ENCODE measurements at regions not wholly inside any gene's neighbourhood (a gene's known extent, or its start where the extent isn't known, plus 50 kb on each side); places are given as distances from the start of the nearest gene placed in this dataset.
A peak's percentile ranks its signal among the peaks of the same experiment; 100 is the strongest.
"Not testable (repeated sequence)": the region's sequence is repeated elsewhere in the genome, so short reads cannot be mapped to it uniquely, and the experiment has no call there.

GRCh38 chr14:37681486-37681885, 86.1 kb downstream of the TTC6 start:
- TF ChIP-seq, protein P1, sequence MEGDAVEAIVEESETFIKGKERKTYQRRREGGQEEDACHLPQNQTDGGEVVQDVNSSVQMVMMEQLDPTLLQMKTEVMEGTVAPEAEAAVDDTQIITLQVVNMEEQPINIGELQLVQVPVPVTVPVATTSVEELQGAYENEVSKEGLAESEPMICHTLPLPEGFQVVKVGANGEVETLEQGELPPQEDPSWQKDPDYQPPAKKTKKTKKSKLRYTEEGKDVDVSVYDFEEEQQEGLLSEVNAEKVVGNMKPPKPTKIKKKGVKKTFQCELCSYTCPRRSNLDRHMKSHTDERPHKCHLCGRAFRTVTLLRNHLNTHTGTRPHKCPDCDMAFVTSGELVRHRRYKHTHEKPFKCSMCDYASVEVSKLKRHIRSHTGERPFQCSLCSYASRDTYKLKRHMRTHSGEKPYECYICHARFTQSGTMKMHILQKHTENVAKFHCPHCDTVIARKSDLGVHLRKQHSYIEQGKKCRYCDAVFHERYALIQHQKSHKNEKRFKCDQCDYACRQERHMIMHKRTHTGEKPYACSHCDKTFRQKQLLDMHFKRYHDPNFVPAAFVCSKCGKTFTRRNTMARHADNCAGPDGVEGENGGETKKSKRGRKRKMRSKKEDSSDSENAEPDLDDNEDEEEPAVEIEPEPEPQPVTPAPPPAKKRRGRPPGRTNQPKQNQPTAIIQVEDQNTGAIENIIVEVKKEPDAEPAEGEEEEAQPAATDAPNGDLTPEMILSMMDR (IDR thresholded peaks at IDR 0.05) = no peak
- DNase-seq (no peak), ATAC-seq (no peak)
- Histone ChIP-seq H3K4me3 (no peak overlapping the region), H3K4me1 (no peaks in the 10 kb centered on the region), H3K36me3 (no peaks in the 10 kb centered on the region), H3K9me3 (no peaks in the 10 kb centered on the region), H3K27me3 (ENCODE audit: low read depth) (no peaks in the 10 kb centered on the region), H3K27ac (no peak overlapping the region)
- intact Hi-C loops (cut with DNase I) = no loop called here

- H3K36me3 ChIP-seq; H3K9me3 ChIP-seq; DNase-seq; H3K4me1 ChIP-seq; intact Hi-C loops (cut with DNase I); H3K27ac ChIP-seq; ATAC-seq; H3K27me3 ChIP-seq (ENCODE audit: low read depth); H3K4me3 ChIP-seq: not testable (repeated sequence)
These were observed 97.3 kb downstream of the TTC6 start for GRCh38 chr14:37692680-37693079.

- H3K4me3 ChIP-seq; intact Hi-C loops (cut with DNase I); DNase-seq; H3K27ac ChIP-seq; ATAC-seq; H3K36me3 ChIP-seq; H3K9me3 ChIP-seq; H3K4me1 ChIP-seq; H3K27me3 ChIP-seq (ENCODE audit: low read depth): not testable (repeated sequence)
These were observed 98.0 kb downstream of the TTC6 start for GRCh38 chr14:37693420-37693819.

- Histone ChIP-seq H3K4me1 (no peaks in the 10 kb centered on the region), H3K27me3 (ENCODE audit: low read depth) (no peaks in the 10 kb centered on the region), H3K27ac (no peak overlapping the region), H3K36me3 (no peaks in the 10 kb centered on the region), H3K9me3 (peaks cover 6% of the 10 kb centered on the region), H3K4me3 (no peak overlapping the region)
- TF ChIP-seq, protein P1 (IDR thresholded peaks at IDR 0.05) = no peak
- intact Hi-C loops (cut with DNase I) = no loop called here
- DNase-seq (no peak), ATAC-seq (no peak)
These were observed 100.4 kb downstream of the TTC6 start for GRCh38 chr14:37695866-37696265.

- Histone ChIP-seq H3K27me3 (ENCODE audit: low read depth) (no peaks in the 10 kb centered on the region), H3K36me3 (no peaks in the 10 kb centered on the region), H3K27ac (no peak overlapping the region), H3K4me1 (no peaks in the 10 kb centered on the region), H3K4me3 (no peak overlapping the region), H3K9me3 (peaks cover 6% of the 10 kb centered on the region)
- TF ChIP-seq, protein P1 (IDR thresholded peaks at IDR 0.05) = no peak
- DNase-seq (no peak), ATAC-seq (peak in 1 of 2 donors; percentile 33)
- intact Hi-C loops (cut with DNase I) = no loop called here
These were observed 102.2 kb downstream of the TTC6 start for GRCh38 chr14:37697489-37698121.

DNA sequence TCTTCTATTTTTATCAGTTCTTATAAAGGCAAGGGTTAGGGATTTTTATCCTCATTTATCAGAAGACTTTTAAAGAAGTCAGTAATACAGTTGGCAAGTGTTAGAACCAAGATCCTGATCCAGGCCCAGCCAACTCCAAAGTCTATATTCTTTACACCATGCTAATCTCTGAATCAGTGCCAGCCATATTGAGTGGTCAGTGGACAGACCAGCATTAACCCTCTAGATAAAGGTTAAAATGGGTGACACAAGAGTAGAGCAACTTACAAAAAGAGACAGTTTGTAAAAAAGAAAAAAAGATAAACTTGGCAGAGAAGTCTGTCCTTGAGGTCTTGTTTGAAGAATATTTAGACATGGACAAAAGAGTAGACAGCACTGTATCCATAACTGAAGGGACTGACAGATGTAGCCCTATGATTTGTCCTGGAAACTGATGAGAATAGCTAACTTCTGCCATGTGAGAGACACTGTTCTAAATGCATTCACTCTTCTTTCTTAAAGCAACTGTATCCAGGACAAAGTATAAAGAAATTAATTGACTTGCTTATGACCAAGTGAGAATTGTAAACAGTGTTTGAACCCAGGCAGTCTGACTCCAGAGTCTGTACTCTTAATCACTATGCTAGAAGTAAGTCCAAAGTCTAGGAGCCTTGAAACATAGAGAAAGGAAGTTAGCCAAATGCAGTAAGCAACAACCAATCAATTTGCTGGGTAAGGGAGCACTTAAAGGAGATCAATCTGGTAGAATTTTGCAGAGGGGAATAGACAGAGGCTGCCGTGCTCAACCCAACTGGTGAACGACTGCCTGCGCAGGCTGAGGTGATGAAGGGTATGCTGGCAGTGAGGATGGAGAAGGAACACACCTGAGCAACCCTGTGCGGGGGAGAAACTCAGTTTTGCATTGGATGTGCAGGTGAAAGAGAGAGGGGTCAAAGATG, 103.7 kb downstream of the TTC6 start:
- DNase-seq (no peak), ATAC-seq (no peak)
- Histone ChIP-seq H3K27me3 (ENCODE audit: low read depth) (no peaks in the 10 kb centered on the region), H3K9me3 (no peaks in the 10 kb centered on the region), H3K4me3 (no peak overlapping the region), H3K4me1 (no peaks in the 10 kb centered on the region), H3K36me3 (no peaks in the 10 kb centered on the region), H3K27ac (no peak overlapping the region)
- TF ChIP-seq, protein P1 (IDR thresholded peaks at IDR 0.05) = no peak
- intact Hi-C loops (cut with DNase I) = no loop called here

Measured in lower lobe of right lung (tissue), 2 donors.